ENCODE measurements at regions not wholly inside any gene's neighbourhood (a gene's known extent, or its start where the extent isn't known, plus 50 kb on each side); places are given as distances from the start of the nearest gene placed in this dataset.

- FAIRE-seq = no peak
These were observed 581.7 kb upstream of the JAG1 start for GRCh38 chr20:11255455-11255854.

GRCh38 chr20:11255860-11256259, 582.1 kb upstream of the JAG1 start:
- H2AFZ ChIP-seq (ENCODE audit: low read depth, low read length) = no peak overlapping the region
- no peak for TF ChIP-seq EZH2 (IDR thresholded peaks at IDR 0.05; ENCODE audit: insufficient read depth, low read length)
- TF ChIP-seq CTCF (IDR thresholded peaks at IDR 0.05; ENCODE audit: insufficient read depth, low read depth, low read length) = no peak
- Mint-ChIP-seq H3K4me1 (ENCODE audit: low read depth, unreplicated experiment) (peaks cover 10% of the 10 kb centered on the region), H3K27me3 (ENCODE audit: low read depth, unreplicated experiment) (no peaks in the 10 kb centered on the region), H3K27ac (ENCODE audit: unreplicated experiment) (no peak overlapping the region), H3K36me3 (ENCODE audit: low read depth, unreplicated experiment) (no peaks in the 10 kb centered on the region), H3K9me3 (ENCODE audit: unreplicated experiment) (peaks cover 11% of the 10 kb centered on the region), H3K4me3 (ENCODE audit: unreplicated experiment) (no peak overlapping the region)
- no peak for FAIRE-seq
- H4K20me1 ChIP-seq (ENCODE audit: insufficient read depth, low read length) = no peaks in the 10 kb centered on the region
- H3K4me1 ChIP-seq (ENCODE audit: insufficient read depth, low read length) = peaks cover 6% of the 10 kb centered on the region
- H3K9ac ChIP-seq (ENCODE audit: low read length) = no peak overlapping the region
- H3K27me3 ChIP-seq (ENCODE audit: insufficient read depth, low read length) = no peaks in the 10 kb centered on the region
- H3K4me3 ChIP-seq (ENCODE audit: insufficient read depth, low read depth, low read length) = no peak overlapping the region
- peaks cover 7% of the 10 kb centered on the region for H3K9me3 ChIP-seq (ENCODE audit: insufficient read depth, low read depth, low read length)
- no peaks in the 10 kb centered on the region for H3K36me3 ChIP-seq (ENCODE audit: insufficient read depth, low read length)
- DNase-seq (ENCODE audit: low read depth) = no peak
- no peaks in the 10 kb centered on the region for H3K79me2 ChIP-seq (ENCODE audit: insufficient read depth, low read length)
- no peak overlapping the region for H3K4me2 ChIP-seq (ENCODE audit: low read length)
- no peak overlapping the region for H3K27ac ChIP-seq (ENCODE audit: low read depth, low read length)

More at GRCh38 chr20:11255455-11255854, 581.7 kb upstream of the JAG1 start:
- peaks cover 7% of the 10 kb centered on the region for H3K9me3 ChIP-seq (ENCODE audit: insufficient read depth, low read depth, low read length)
- Mint-ChIP-seq H3K9me3 (ENCODE audit: unreplicated experiment) (peaks cover 11% of the 10 kb centered on the region), H3K27me3 (ENCODE audit: low read depth, unreplicated experiment) (no peaks in the 10 kb centered on the region), H3K4me3 (ENCODE audit: unreplicated experiment) (no peak overlapping the region), H3K27ac (ENCODE audit: unreplicated experiment) (no peak overlapping the region), H3K4me1 (ENCODE audit: low read depth, unreplicated experiment) (peaks cover 6% of the 10 kb centered on the region), H3K36me3 (ENCODE audit: low read depth, unreplicated experiment) (no peaks in the 10 kb centered on the region)
- no peaks in the 10 kb centered on the region for H3K27me3 ChIP-seq (ENCODE audit: insufficient read depth, low read length)
- H3K9ac ChIP-seq (ENCODE audit: low read length) = no peak overlapping the region
- no peaks in the 10 kb centered on the region for H3K36me3 ChIP-seq (ENCODE audit: insufficient read depth, low read length)
- DNase-seq (ENCODE audit: low read depth) = no peak
- peaks cover 3% of the 10 kb centered on the region for H3K4me1 ChIP-seq (ENCODE audit: insufficient read depth, low read length)
- no peaks in the 10 kb centered on the region for H3K79me2 ChIP-seq (ENCODE audit: insufficient read depth, low read length)
- no peaks in the 10 kb centered on the region for H4K20me1 ChIP-seq (ENCODE audit: insufficient read depth, low read length)
- H3K27ac ChIP-seq (ENCODE audit: low read depth, low read length) = no peak overlapping the region
- H3K4me3 ChIP-seq (ENCODE audit: insufficient read depth, low read depth, low read length) = no peak overlapping the region
- no peak overlapping the region for H2AFZ ChIP-seq (ENCODE audit: low read depth, low read length)
- no peak for TF ChIP-seq EZH2 (IDR thresholded peaks at IDR 0.05; ENCODE audit: insufficient read depth, low read length)
- TF ChIP-seq CTCF (IDR thresholded peaks at IDR 0.05; ENCODE audit: insufficient read depth, low read depth, low read length) = no peak
- H3K4me2 ChIP-seq (ENCODE audit: low read length) = no peak overlapping the region

GRCh38 chr20:11260611-11261010, 586.8 kb upstream of the JAG1 start:
- no peak overlapping the region for H3K4me3 ChIP-seq (ENCODE audit: insufficient read depth, low read depth, low read length)
- H3K4me3 Mint-ChIP-seq (ENCODE audit: unreplicated experiment) = no peak overlapping the region
- DNase-seq (ENCODE audit: low read depth) (peak; percentile 91), FAIRE-seq (peak; percentile 9)
- H3K9me3 Mint-ChIP-seq (ENCODE audit: unreplicated experiment) = peaks cover 7% of the 10 kb centered on the region
- no peaks in the 10 kb centered on the region for H4K20me1 ChIP-seq (ENCODE audit: insufficient read depth, low read length)
- no peaks in the 10 kb centered on the region for H3K79me2 ChIP-seq (ENCODE audit: insufficient read depth, low read length)
- H3K27me3 Mint-ChIP-seq (ENCODE audit: low read depth, unreplicated experiment) = no peaks in the 10 kb centered on the region
- H3K9me3 ChIP-seq (ENCODE audit: insufficient read depth, low read depth, low read length) = peaks cover 3% of the 10 kb centered on the region
- H3K27ac ChIP-seq (ENCODE audit: low read depth, low read length) = peak overlapping the region; percentile 88
- peak overlapping the region; percentile 45 for H3K4me2 ChIP-seq (ENCODE audit: low read length)
- H3K27ac Mint-ChIP-seq (ENCODE audit: unreplicated experiment) = peak overlapping the region; percentile 85
- peaks cover 3% of the 10 kb centered on the region for H3K27me3 ChIP-seq (ENCODE audit: insufficient read depth, low read length)
- H3K36me3 ChIP-seq (ENCODE audit: insufficient read depth, low read length) = no peaks in the 10 kb centered on the region
- H2AFZ ChIP-seq (ENCODE audit: low read depth, low read length) = no peak overlapping the region
- TF ChIP-seq CTCF (IDR thresholded peaks at IDR 0.05; ENCODE audit: insufficient read depth, low read depth, low read length) (no peak), EZH2 (IDR thresholded peaks at IDR 0.05; ENCODE audit: insufficient read depth, low read length) (no peak)
- peak overlapping the region; percentile 71 for H3K9ac ChIP-seq (ENCODE audit: low read length)
- no peaks in the 10 kb centered on the region for H3K36me3 Mint-ChIP-seq (ENCODE audit: low read depth, unreplicated experiment)
- peaks cover 18% of the 10 kb centered on the region for H3K4me1 ChIP-seq (ENCODE audit: insufficient read depth, low read length)
- H3K4me1 Mint-ChIP-seq (ENCODE audit: low read depth, unreplicated experiment) = peaks cover 37% of the 10 kb centered on the region
